ENCODE measurements at regions not wholly inside any gene's neighbourhood (a gene's known extent, or its start where the extent isn't known, plus 50 kb on each side); places are given as distances from the start of the nearest gene placed in this dataset.

DNA sequence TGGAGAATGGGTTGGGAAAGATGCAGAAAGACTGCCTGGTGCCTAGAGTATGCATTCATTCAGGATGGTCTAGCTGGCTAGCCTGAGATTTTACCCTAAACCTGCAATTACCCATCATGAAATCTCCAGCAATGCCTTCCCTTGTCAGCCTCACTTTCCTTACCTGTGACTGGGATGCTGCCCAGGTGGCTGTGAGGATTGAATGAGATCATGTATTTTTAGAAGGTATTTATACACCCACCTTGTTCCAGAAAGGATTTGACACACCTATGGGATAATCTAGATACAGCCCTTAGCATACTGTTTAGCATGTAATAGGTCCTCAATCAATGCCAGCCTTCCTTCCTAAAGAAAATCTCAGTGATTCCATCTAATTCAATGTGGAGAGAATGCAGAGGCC lies 561.4 kb downstream of the CDK5RAP2 start:
- Histone ChIP-seq H3K27ac (ENCODE audit: low read depth, low read length) (no peak overlapping the region), H3K4me3 (ENCODE audit: low read length) (no peak overlapping the region), H3K4me1 (ENCODE audit: control insufficient read depth, insufficient read depth, low read length) (no peaks in the 10 kb centered on the region), H3K27me3 (ENCODE audit: control insufficient read depth, insufficient read depth, low read length) (no peaks in the 10 kb centered on the region), H3K9ac (ENCODE audit: low read length) (no peak overlapping the region), H3K36me3 (ENCODE audit: control insufficient read depth, insufficient read depth, low read length) (no peaks in the 10 kb centered on the region)

DNA sequence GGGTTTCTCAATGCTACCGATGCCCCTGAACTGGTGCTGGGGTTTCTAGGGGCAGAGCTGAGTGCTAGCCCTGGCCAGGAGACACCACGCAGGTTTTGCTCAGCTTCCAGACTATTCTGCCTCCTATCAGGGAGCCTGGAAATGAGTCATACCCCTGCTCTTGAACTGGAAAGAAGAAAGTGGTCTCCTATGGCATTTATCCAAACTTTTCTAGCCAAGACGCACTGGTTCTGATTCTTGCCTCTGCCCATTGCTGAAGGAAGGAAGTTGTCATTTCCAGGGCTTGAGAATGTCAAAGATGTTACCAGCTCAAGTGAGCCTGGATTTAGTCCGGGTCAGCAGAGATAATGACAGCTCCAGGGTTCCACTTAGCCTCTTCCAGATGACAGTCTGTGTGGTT lies 561.9 kb downstream of the CDK5RAP2 start:
- H3K36me3 ChIP-seq (ENCODE audit: control insufficient read depth, insufficient read depth, low read length) = no peaks in the 10 kb centered on the region
- H3K27ac ChIP-seq (ENCODE audit: low read depth, low read length) = no peak overlapping the region
- no peak overlapping the region for H3K9ac ChIP-seq (ENCODE audit: low read length)
- H3K4me3 ChIP-seq (ENCODE audit: low read length) = no peak overlapping the region
- H3K27me3 ChIP-seq (ENCODE audit: control insufficient read depth, insufficient read depth, low read length) = no peaks in the 10 kb centered on the region
- H3K4me1 ChIP-seq (ENCODE audit: control insufficient read depth, insufficient read depth, low read length) = no peaks in the 10 kb centered on the region

DNA sequence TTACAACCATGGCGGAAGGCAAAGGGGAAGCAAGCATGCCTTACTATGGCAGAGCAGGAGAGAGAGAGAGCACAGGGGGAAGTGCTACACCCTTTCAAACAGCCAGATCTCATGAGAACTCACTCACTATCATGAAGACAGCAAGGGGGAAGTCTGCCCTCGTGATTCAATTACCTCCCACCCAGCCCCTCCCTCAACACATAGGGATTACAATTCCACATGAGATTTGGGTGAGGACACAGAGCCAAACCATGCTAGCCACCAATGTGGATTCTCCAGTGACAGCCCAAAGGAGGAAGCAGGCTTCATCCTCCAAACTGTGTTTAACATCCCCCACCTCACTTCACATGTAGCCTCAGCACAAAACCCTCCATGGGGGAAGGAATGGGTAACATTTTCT lies 563.7 kb downstream of the CDK5RAP2 start:
- Histone ChIP-seq H3K9ac (ENCODE audit: low read length) (no peak overlapping the region), H3K27ac (ENCODE audit: low read depth, low read length) (no peak overlapping the region), H3K4me3 (ENCODE audit: low read length) (no peak overlapping the region), H3K4me1 (ENCODE audit: control insufficient read depth, insufficient read depth, low read length) (no peaks in the 10 kb centered on the region), H3K27me3 (ENCODE audit: control insufficient read depth, insufficient read depth, low read length) (no peaks in the 10 kb centered on the region), H3K36me3 (ENCODE audit: control insufficient read depth, insufficient read depth, low read length) (no peaks in the 10 kb centered on the region)

DNA sequence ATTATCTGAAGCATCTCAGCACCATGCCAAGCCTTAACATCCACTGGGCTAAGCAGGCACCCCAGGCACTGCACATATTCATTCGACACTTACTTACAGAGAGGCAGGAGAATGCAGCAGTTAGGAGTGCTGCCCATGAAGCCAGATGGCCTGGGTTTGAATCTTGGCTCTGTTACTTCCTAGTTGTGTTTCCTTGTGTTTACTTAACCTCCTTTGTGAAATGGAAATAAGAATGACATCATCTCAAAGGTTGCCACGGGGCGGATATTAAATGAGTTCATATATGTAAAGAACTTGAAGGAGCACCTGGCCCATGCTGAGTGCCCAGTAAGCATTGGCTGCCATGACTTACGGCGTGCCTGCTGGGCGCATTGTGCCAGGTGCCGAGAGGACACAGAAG lies 565.2 kb downstream of the CDK5RAP2 start:
- Histone ChIP-seq H3K4me3 (ENCODE audit: low read length) (no peak overlapping the region), H3K4me1 (ENCODE audit: control insufficient read depth, insufficient read depth, low read length) (no peaks in the 10 kb centered on the region), H3K9ac (ENCODE audit: low read length) (no peak overlapping the region), H3K36me3 (ENCODE audit: control insufficient read depth, insufficient read depth, low read length) (no peaks in the 10 kb centered on the region), H3K27ac (ENCODE audit: low read depth, low read length) (no peak overlapping the region), H3K27me3 (ENCODE audit: control insufficient read depth, insufficient read depth, low read length) (no peaks in the 10 kb centered on the region)

DNA sequence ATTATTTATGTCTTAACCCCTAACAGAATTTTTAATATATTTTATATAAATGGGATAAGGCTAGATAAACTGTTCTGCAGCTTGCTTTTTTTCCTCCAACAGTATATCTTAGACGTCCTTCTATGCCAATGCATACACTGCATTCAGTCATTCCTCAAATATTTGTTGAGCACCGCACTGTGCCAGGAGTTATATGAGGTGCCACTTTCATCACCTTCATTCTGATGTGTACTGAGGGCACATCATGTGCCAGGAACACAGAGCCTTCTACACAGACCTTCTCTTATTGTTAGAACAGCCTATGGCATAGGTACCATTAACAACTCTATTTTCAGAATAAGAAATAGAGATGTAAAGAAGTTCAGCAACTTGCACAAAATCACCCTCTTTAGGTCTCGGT lies 570.1 kb downstream of the CDK5RAP2 start:
- no peak overlapping the region for H3K27ac ChIP-seq (ENCODE audit: low read depth, low read length)
- H3K9ac ChIP-seq (ENCODE audit: low read length) = no peak overlapping the region
- no peaks in the 10 kb centered on the region for H3K36me3 ChIP-seq (ENCODE audit: control insufficient read depth, insufficient read depth, low read length)
- H3K4me1 ChIP-seq (ENCODE audit: control insufficient read depth, insufficient read depth, low read length) = no peaks in the 10 kb centered on the region
- H3K4me3 ChIP-seq (ENCODE audit: low read length) = no peak overlapping the region
- no peaks in the 10 kb centered on the region for H3K27me3 ChIP-seq (ENCODE audit: control insufficient read depth, insufficient read depth, low read length)

DNA sequence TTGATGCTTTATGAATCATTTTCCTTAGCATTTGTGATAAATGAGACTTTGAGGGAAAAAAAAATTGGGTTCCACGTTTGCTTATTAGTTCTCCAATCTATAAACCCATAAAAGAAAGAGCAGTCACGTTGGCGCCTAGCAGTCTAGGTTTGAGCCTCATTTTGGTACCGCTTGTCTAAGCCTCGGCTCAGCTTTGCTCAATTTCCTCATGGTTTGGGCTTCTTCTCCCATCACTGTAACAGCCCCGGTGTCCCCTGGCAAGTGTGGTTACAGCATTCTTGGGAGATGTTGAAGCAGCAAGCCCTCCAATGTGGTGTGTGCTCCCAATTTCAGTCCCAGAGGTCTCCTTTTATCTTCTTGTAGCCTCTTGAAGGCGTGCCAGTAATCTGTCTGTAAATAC lies 578.4 kb downstream of the CDK5RAP2 start:
- H3K27me3 ChIP-seq (ENCODE audit: control insufficient read depth, insufficient read depth, low read length) = no peaks in the 10 kb centered on the region
- H3K4me3 ChIP-seq (ENCODE audit: low read length) = no peak overlapping the region
- no peaks in the 10 kb centered on the region for H3K36me3 ChIP-seq (ENCODE audit: control insufficient read depth, insufficient read depth, low read length)
- peaks cover 8% of the 10 kb centered on the region for H3K4me1 ChIP-seq (ENCODE audit: control insufficient read depth, insufficient read depth, low read length)
- no peak overlapping the region for H3K27ac ChIP-seq (ENCODE audit: low read depth, low read length)
- no peak overlapping the region for H3K9ac ChIP-seq (ENCODE audit: low read length)

DNA sequence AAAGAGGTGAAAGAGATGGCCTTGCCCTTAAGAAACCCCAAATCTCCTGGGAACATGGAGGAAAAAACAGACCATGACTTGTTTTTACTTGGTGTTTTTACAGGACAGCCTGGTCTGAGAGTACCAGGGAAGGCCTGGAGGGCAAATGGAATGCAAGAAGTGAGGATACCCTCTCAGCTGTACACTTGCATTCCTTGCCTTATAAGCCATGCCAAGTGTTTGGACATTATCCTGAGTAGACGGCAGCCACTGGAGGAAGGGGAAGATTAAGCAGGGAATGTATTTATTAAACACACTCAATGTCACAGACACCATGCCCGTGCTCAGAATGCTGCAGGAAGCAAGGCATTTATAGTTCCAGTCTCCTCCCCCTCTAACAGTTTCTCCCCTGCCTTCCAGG lies 581.4 kb downstream of the CDK5RAP2 start:
- Histone ChIP-seq H3K27me3 (ENCODE audit: control insufficient read depth, insufficient read depth, low read length) (no peaks in the 10 kb centered on the region), H3K27ac (ENCODE audit: low read depth, low read length) (peak overlapping the region; percentile 45), H3K4me3 (ENCODE audit: low read length) (no peak overlapping the region)

DNA sequence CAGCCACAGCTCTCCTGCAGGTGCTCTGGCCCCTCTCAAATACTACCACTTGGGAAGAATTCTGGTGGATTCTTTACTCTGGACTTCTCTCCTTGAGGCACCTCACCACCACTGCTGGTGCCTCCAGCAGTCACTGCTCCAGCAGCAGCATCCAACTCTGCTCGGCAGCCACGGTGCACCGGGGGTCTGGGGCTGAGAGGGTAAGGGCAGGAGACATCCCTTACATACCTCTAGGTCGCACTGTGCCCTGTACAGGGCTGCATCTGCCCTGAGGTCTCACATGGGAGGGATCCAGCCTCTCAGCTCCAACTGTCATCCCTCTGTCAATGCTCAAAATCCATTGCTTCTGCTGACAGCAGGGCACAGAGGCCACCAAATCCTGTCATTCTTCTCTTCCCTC lies 588.2 kb downstream of the CDK5RAP2 start:
- H3K27me3 ChIP-seq (ENCODE audit: control insufficient read depth, insufficient read depth, low read length) = no peaks in the 10 kb centered on the region
- H3K27ac ChIP-seq (ENCODE audit: low read depth, low read length) = no peak overlapping the region
- no peak overlapping the region for H3K4me3 ChIP-seq (ENCODE audit: low read length)
- no peak overlapping the region for H3K9ac ChIP-seq (ENCODE audit: low read length)
- no peaks in the 10 kb centered on the region for H3K36me3 ChIP-seq (ENCODE audit: control insufficient read depth, insufficient read depth, low read length)
- H3K4me1 ChIP-seq (ENCODE audit: control insufficient read depth, insufficient read depth, low read length) = no peaks in the 10 kb centered on the region

More for the DNA sequence above, 581.4 kb downstream of the CDK5RAP2 start:
- Histone ChIP-seq H3K36me3 (ENCODE audit: control insufficient read depth, insufficient read depth, low read length) (no peaks in the 10 kb centered on the region), H3K9ac (ENCODE audit: low read length) (no peak overlapping the region), H3K4me1 (ENCODE audit: control insufficient read depth, insufficient read depth, low read length) (peaks cover 8% of the 10 kb centered on the region)

DNA sequence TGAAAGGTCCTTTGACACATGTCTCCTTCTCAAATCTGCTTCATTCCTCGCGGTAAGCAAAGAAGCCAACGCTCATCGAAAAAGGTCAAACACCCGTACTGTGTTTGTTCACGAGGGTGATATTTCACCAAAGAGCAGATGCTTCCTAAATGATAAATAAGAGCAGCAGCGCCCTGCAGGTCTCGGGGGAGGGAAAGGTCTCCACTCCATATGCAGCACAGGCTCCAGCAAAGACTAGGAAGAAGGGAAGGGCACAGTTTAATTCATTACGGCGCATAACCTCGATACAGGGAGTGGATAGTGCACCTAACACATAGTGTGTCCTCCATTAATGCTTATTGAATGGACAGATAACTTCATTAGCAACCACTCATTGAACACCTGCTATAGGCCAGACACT lies 593.3 kb downstream of the CDK5RAP2 start:
- H3K27me3 ChIP-seq (ENCODE audit: control insufficient read depth, insufficient read depth, low read length) = no peaks in the 10 kb centered on the region
- H3K4me1 ChIP-seq (ENCODE audit: control insufficient read depth, insufficient read depth, low read length) = no peaks in the 10 kb centered on the region
- no peak overlapping the region for H3K4me3 ChIP-seq (ENCODE audit: low read length)
- no peak overlapping the region for H3K9ac ChIP-seq (ENCODE audit: low read length)
- no peaks in the 10 kb centered on the region for H3K36me3 ChIP-seq (ENCODE audit: control insufficient read depth, insufficient read depth, low read length)
- H3K27ac ChIP-seq (ENCODE audit: low read depth, low read length) = no peak overlapping the region

DNA sequence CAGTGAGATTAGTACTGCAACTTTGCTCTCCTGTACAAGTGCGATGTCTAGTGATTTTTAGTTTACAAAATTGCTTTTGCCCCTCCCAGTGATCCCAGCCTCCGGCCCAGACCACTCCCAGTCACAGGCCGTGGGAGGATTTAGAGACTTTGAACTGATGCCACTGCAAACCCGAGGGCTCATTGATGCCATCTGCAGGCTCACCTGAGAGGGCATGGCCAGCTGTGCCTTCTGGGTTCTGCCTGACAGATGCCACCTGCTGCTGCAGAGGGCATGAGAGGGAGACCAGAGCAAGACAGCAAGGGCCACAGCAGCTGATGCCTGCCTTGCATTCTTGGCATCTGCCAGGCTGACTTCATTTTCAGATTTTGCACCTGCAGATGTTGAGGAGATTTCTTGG lies 593.8 kb downstream of the CDK5RAP2 start:
- H3K9ac ChIP-seq (ENCODE audit: low read length) = no peak overlapping the region
- H3K27me3 ChIP-seq (ENCODE audit: control insufficient read depth, insufficient read depth, low read length) = no peaks in the 10 kb centered on the region
- no peaks in the 10 kb centered on the region for H3K4me1 ChIP-seq (ENCODE audit: control insufficient read depth, insufficient read depth, low read length)
- no peak overlapping the region for H3K27ac ChIP-seq (ENCODE audit: low read depth, low read length)
- H3K36me3 ChIP-seq (ENCODE audit: control insufficient read depth, insufficient read depth, low read length) = no peaks in the 10 kb centered on the region
- no peak overlapping the region for H3K4me3 ChIP-seq (ENCODE audit: low read length)

DNA sequence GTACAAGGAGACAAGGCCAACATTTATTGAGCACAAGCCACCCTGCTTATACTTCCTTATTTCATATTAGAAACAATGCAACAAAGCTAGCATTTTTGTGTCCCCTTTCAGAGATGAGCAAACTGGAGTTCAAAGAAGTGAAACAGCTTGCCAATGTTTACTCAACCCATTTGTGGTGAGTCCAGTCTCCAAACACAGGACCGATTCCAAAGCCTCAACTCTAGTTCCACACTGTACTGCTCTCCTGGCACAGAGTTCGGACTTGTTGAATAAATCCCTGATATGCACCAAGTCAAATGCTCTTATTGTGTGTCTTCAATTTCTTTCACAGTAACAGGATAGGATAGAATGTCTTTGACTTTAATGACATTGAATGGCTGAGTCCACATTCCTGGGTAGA lies 604.8 kb upstream of the BRINP1 start:
- no peak overlapping the region for H3K9ac ChIP-seq (ENCODE audit: low read length)
- no peak overlapping the region for H3K4me3 ChIP-seq (ENCODE audit: low read length)
- no peaks in the 10 kb centered on the region for H3K4me1 ChIP-seq (ENCODE audit: control insufficient read depth, insufficient read depth, low read length)
- no peak overlapping the region for H3K27ac ChIP-seq (ENCODE audit: low read depth, low read length)
- no peaks in the 10 kb centered on the region for H3K36me3 ChIP-seq (ENCODE audit: control insufficient read depth, insufficient read depth, low read length)
- H3K27me3 ChIP-seq (ENCODE audit: control insufficient read depth, insufficient read depth, low read length) = no peaks in the 10 kb centered on the region

DNA sequence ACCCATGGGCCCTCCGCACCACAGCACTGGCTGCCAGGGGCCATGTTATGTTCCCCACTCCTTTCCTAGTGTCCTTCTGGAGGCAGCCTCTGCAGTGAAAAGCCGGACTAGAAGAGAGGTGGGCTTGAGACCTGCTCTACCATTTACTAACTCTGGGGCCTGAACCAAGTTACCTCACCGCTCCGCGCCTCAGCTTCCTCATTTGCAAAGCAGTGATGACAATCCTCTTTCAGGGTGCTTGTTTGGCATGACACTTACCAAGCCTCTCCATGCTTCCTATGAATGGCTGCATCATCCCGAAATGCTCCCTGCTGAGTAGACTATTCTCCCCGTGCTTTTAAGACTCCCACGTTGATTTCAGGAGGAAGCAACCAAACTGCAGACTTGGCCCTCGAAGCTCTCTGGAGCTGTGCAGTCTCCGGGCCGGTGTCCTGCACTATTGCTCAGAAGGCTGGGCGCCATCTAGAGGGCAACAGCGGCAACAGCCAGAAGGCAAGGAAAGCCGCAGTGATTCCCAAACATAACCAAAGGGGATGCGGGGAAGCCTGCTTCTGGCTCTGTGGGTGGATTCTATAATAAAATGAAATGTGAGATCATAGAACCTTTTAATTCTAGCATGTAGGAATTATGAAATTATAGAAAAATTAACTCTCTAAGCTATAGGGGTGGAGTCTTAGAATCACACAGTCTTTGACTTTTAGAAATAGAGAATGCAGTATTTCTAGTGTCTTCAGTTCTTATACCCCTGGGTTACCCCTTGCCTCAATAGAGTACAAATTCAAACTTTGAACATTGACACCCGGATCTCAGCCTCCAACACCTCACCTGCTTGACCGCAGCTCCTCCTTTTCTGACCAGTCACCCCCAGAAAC lies 599.8 kb upstream of the BRINP1 start:
- no peak overlapping the region for H3K27ac ChIP-seq (ENCODE audit: low read depth, low read length)
- H3K4me1 ChIP-seq (ENCODE audit: control insufficient read depth, insufficient read depth, low read length) = no peaks in the 10 kb centered on the region
- no peaks in the 10 kb centered on the region for H3K36me3 ChIP-seq (ENCODE audit: control insufficient read depth, insufficient read depth, low read length)
- no peak overlapping the region for H3K9ac ChIP-seq (ENCODE audit: low read length)
- H3K27me3 ChIP-seq (ENCODE audit: control insufficient read depth, insufficient read depth, low read length) = peaks cover 4% of the 10 kb centered on the region
- H3K4me3 ChIP-seq (ENCODE audit: low read length) = no peak overlapping the region

DNA sequence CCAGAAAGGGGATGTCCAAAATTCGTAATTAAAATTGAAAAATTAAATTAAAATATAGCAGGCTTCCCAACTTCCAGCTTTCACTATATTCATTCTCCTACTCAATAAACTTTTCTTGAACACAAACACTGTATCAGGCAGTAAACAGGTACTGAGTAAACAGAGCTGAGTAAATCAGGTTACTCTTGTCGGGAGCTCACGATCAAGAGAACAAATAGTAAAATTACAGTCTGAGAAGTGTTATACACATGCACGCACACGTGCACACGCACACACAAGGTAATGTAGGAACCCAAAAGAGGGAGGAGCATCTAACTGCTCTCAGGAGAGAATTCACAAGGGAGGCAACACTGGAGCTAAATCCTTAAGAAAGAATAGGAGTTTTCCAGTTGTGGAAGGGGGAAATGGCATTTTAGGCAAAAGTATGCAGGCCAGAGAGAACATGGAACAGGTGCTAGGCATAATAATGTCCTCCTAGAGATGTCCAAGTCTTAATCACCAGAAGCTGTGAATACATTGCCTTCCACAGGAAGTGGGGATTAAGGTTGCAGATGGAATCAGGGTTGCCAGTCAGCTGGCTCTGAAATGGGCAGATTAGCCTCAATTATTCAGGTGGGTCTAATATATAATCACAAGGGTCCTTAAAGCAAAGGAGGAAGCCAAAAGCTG lies 598.8 kb upstream of the BRINP1 start:
- H3K4me1 ChIP-seq (ENCODE audit: control insufficient read depth, insufficient read depth, low read length) = no peaks in the 10 kb centered on the region
- no peak overlapping the region for H3K4me3 ChIP-seq (ENCODE audit: low read length)
- no peak overlapping the region for H3K9ac ChIP-seq (ENCODE audit: low read length)
- no peaks in the 10 kb centered on the region for H3K36me3 ChIP-seq (ENCODE audit: control insufficient read depth, insufficient read depth, low read length)
- peaks cover 4% of the 10 kb centered on the region for H3K27me3 ChIP-seq (ENCODE audit: control insufficient read depth, insufficient read depth, low read length)
- H3K27ac ChIP-seq (ENCODE audit: low read depth, low read length) = no peak overlapping the region
